Natural killer cell treated with Interleukin-12 subunit alpha and Interleukin-12 subunit beta and Interleukin-15 and Interleukin-18, amount 100 ng/mL, for 72 hours (primary cell): ENCODE measurements at regions not wholly inside any gene's neighbourhood (a gene's known extent, or its start where the extent isn't known, plus 50 kb on each side); places are given as distances from the start of the nearest gene placed in this dataset.

Experiments
- ATAC-seq, 2 donors: fragments of 150-1000 bp; cut with Tn5 transposase in 1 of 2; sonication (Bioruptor Pico), chemical (Tn5 transposase) in 1 of 2; 2 replicates each; pipeline ENCODE4 v1.10.0; 2021
- DNase-seq: peaks from one replicate; pipeline ENCODE4 v3.0.0; 2022; ENCODE audit warnings: low spot score
- H3K27ac Mint-ChIP-seq, 2 donors: 1 replicate in 1 of 2; 2 replicates in 1 of 2; pipeline ENCODE4 v1.8.0; 2022; ENCODE audit warnings: mixed read lengths in 2 of 2, mild to moderate bottlenecking in 1 of 2, moderate library complexity in 1 of 2
- H3K27me3 Mint-ChIP-seq, 2 donors: 1 replicate in 1 of 2; 2 replicates in 1 of 2; pipeline ENCODE4 v1.8.0; 2022; ENCODE audit warnings: mixed read lengths in 2 of 2
- H3K36me3 Mint-ChIP-seq: one replicate; pipeline ENCODE4 v1.8.0; 2022; ENCODE audit warnings: mixed read lengths
- H3K4me1 Mint-ChIP-seq, 2 donors: 1 replicate in 1 of 2; 2 replicates in 1 of 2; pipeline ENCODE4 v1.8.0; 2022; ENCODE audit warnings: low read depth in 2 of 2, mixed read lengths in 2 of 2, mild to moderate bottlenecking in 1 of 2
- H3K4me3 Mint-ChIP-seq: one replicate; pipeline ENCODE4 v1.8.0; 2022; ENCODE audit warnings: mixed read lengths
- H3K9me3 Mint-ChIP-seq: 2 replicates; pipeline ENCODE4 v1.8.0; 2022; ENCODE audit warnings: mixed read lengths

GRCh38 chr1:83011265-83011664 is 987.7 kb downstream of the TTLL7 start:
- H3K9me3 Mint-ChIP-seq: peaks cover 20% of the 10 kb centered on the region

GRCh38 chr1:83006271-83006670 is 992.7 kb downstream of the TTLL7 start:
- peaks cover 7% of the 10 kb centered on the region for H3K36me3 Mint-ChIP-seq
- no peak overlapping the region for H3K4me3 Mint-ChIP-seq
- H3K27me3 Mint-ChIP-seq: no peaks in the 10 kb centered on the region
- DNase-seq: no peak
- peaks cover 24% of the 10 kb centered on the region for H3K9me3 Mint-ChIP-seq
- ATAC-seq: no peak
- no peaks in the 10 kb centered on the region for H3K4me1 Mint-ChIP-seq
- H3K27ac Mint-ChIP-seq: no peak overlapping the region

More at GRCh38 chr1:83011265-83011664, 987.7 kb downstream of the TTLL7 start:
- ATAC-seq: no peak
- H3K27me3 Mint-ChIP-seq: no peaks in the 10 kb centered on the region
- no peak overlapping the region for H3K27ac Mint-ChIP-seq
- no peaks in the 10 kb centered on the region for H3K4me1 Mint-ChIP-seq
- no peak overlapping the region for H3K4me3 Mint-ChIP-seq
- DNase-seq: no peak
- H3K36me3 Mint-ChIP-seq: peaks cover 7% of the 10 kb centered on the region

GRCh38 chr1:83000286-83000685 is 998.6 kb downstream of the TTLL7 start:
- Mint-ChIP-seq H3K4me1 (no peaks in the 10 kb centered on the region), H3K4me3 (no peak overlapping the region), H3K9me3 (peaks cover 5% of the 10 kb centered on the region), H3K27ac (no peak overlapping the region), H3K36me3 (no peaks in the 10 kb centered on the region), H3K27me3 (no peaks in the 10 kb centered on the region)
- DNase-seq (no peak), ATAC-seq (no peak)

GRCh38 chr1:82995951-82996350 is 1003.0 kb downstream of the TTLL7 start:
- H3K4me3 Mint-ChIP-seq: no peak overlapping the region
- H3K4me1 Mint-ChIP-seq: no peaks in the 10 kb centered on the region

GRCh38 chr1:82994616-82995263 is 1004.2 kb downstream of the TTLL7 start:
- no peak for ATAC-seq
- no peak overlapping the region for H3K27ac Mint-ChIP-seq
- H3K9me3 Mint-ChIP-seq: peaks cover 18% of the 10 kb centered on the region
- no peak overlapping the region for H3K4me3 Mint-ChIP-seq
- no peaks in the 10 kb centered on the region for H3K27me3 Mint-ChIP-seq
- no peaks in the 10 kb centered on the region for H3K36me3 Mint-ChIP-seq
- no peaks in the 10 kb centered on the region for H3K4me1 Mint-ChIP-seq
- no peak for DNase-seq

More at GRCh38 chr1:82995951-82996350, 1003.0 kb downstream of the TTLL7 start:
- Mint-ChIP-seq H3K27ac (no peak overlapping the region), H3K27me3 (no peaks in the 10 kb centered on the region), H3K9me3 (peaks cover 16% of the 10 kb centered on the region), H3K36me3 (no peaks in the 10 kb centered on the region)
- DNase-seq (no peak), ATAC-seq (no peak)

- peaks cover 18% of the 10 kb centered on the region for H3K9me3 Mint-ChIP-seq
- no peak for ATAC-seq
Measured at GRCh38 chr1:82991569-82991968, 1007.4 kb downstream of the TTLL7 start.

GRCh38 chr1:82979593-82980236 is 1019.2 kb downstream of the TTLL7 start:
- no peak for DNase-seq
- Mint-ChIP-seq H3K27ac (no peak overlapping the region), H3K4me1 (no peaks in the 10 kb centered on the region), H3K4me3 (no peak overlapping the region), H3K9me3 (peaks cover 5% of the 10 kb centered on the region), H3K36me3 (no peaks in the 10 kb centered on the region), H3K27me3 (no peaks in the 10 kb centered on the region)
- no peak for ATAC-seq

More at GRCh38 chr1:82991569-82991968, 1007.4 kb downstream of the TTLL7 start:
- no peaks in the 10 kb centered on the region for H3K36me3 Mint-ChIP-seq
- H3K4me1 Mint-ChIP-seq: no peaks in the 10 kb centered on the region
- no peaks in the 10 kb centered on the region for H3K27me3 Mint-ChIP-seq
- H3K27ac Mint-ChIP-seq: no peak overlapping the region
- no peak for DNase-seq
- H3K4me3 Mint-ChIP-seq: no peak overlapping the region

GRCh38 chr1:82978461-82979324 is 1020.2 kb downstream of the TTLL7 start:
- H3K4me1 Mint-ChIP-seq: no peaks in the 10 kb centered on the region
- H3K27ac Mint-ChIP-seq: no peak overlapping the region
- H3K9me3 Mint-ChIP-seq: peaks cover 10% of the 10 kb centered on the region
- H3K4me3 Mint-ChIP-seq: no peak overlapping the region
- H3K36me3 Mint-ChIP-seq: no peaks in the 10 kb centered on the region
- DNase-seq (no peak), ATAC-seq (no peak)
- H3K27me3 Mint-ChIP-seq: no peaks in the 10 kb centered on the region

- peaks cover 11% of the 10 kb centered on the region for H3K9me3 Mint-ChIP-seq
- DNase-seq (no peak), ATAC-seq (no peak)
- H3K27ac Mint-ChIP-seq: no peak overlapping the region
- no peaks in the 10 kb centered on the region for H3K36me3 Mint-ChIP-seq
- no peaks in the 10 kb centered on the region for H3K4me1 Mint-ChIP-seq
- H3K27me3 Mint-ChIP-seq: no peaks in the 10 kb centered on the region
- H3K4me3 Mint-ChIP-seq: no peak overlapping the region
Measured at GRCh38 chr1:82972841-82973553, 1025.9 kb downstream of the TTLL7 start.

GRCh38 chr1:82969340-82969739 is 1029.6 kb downstream of the TTLL7 start:
- no peak for DNase-seq
- no peak for ATAC-seq
- Mint-ChIP-seq H3K9me3 (peaks cover 8% of the 10 kb centered on the region), H3K36me3 (no peaks in the 10 kb centered on the region), H3K27ac (no peak overlapping the region), H3K4me3 (no peak overlapping the region), H3K4me1 (no peaks in the 10 kb centered on the region), H3K27me3 (no peaks in the 10 kb centered on the region)

- Mint-ChIP-seq H3K4me3 (no peak overlapping the region), H3K27ac (no peak overlapping the region), H3K36me3 (no peaks in the 10 kb centered on the region), H3K27me3 (no peaks in the 10 kb centered on the region), H3K9me3 (no peaks in the 10 kb centered on the region), H3K4me1 (no peaks in the 10 kb centered on the region)
- DNase-seq (no peak), ATAC-seq (no peak)
Measured at GRCh38 chr1:82962658-82963057, 1036.3 kb downstream of the TTLL7 start.

GRCh38 chr1:82950606-82951200 is 1048.2 kb downstream of the TTLL7 start:
- Mint-ChIP-seq H3K36me3 (no peaks in the 10 kb centered on the region), H3K27ac (no peak overlapping the region), H3K27me3 (no peaks in the 10 kb centered on the region), H3K9me3 (peaks cover 18% of the 10 kb centered on the region), H3K4me1 (no peaks in the 10 kb centered on the region), H3K4me3 (no peak overlapping the region)
- DNase-seq: no peak
- no peak for ATAC-seq

GRCh38 chr1:82948386-82948785 is 1050.5 kb downstream of the TTLL7 start:
- no peak overlapping the region for H3K4me3 Mint-ChIP-seq
- H3K9me3 Mint-ChIP-seq: peaks cover 18% of the 10 kb centered on the region
- H3K4me1 Mint-ChIP-seq: no peaks in the 10 kb centered on the region
- H3K27ac Mint-ChIP-seq: no peak overlapping the region
- H3K36me3 Mint-ChIP-seq: no peaks in the 10 kb centered on the region
- ATAC-seq (no peak), DNase-seq (no peak)
- H3K27me3 Mint-ChIP-seq: no peaks in the 10 kb centered on the region
